Suprapubic skin (tissue), 3 donors: ENCODE measurements at regions not wholly inside any gene's neighbourhood (a gene's known extent, or its start where the extent isn't known, plus 50 kb on each side); places are given as distances from the start of the nearest gene placed in this dataset.

ENCODE experiments used
- POLR2A ChIP-seq, 2 donors: fragments of 450-650 bp; IDR thresholded peaks; one replicate each; pipeline ENCODE4 v1.6.1; 2017; ENCODE audit warnings: antibody characterized with exemption in 2 of 2, mild to moderate bottlenecking in 2 of 2, moderate library complexity in 2 of 2
- TF ChIP-seq, protein P1 (sequence below), 2 donors: fragments of 200-600 bp in 1 of 2; fragments of 450-650 bp in 1 of 2; sonication (generic) in 1 of 2; IDR thresholded peaks; one replicate each; pipeline ENCODE4 v1.5.1; 2016 to 2019; ENCODE audit warnings: antibody characterized with exemption in 2 of 2, mild to moderate bottlenecking in 1 of 2, moderate library complexity in 1 of 2

DNA sequence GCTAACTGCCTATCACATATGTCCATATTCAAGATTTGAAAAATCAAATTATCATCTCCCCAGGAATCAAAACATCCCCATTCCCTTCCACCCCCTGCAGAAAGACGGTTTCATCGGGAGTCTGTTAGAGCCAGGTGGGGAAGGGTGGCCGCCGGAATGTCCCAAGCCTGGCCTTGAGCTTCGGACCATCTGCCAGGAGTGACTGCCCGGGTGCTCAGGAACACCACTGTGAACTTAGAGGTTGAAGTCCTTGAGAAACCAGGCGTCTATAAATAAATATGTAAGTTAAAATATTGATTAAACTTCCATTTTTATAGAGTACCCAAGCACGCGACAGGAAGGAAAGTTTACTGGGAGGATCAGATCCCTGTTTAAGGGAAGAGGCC lies 250.8 kb downstream of the DLL1 start:
- TF ChIP-seq, protein P1, sequence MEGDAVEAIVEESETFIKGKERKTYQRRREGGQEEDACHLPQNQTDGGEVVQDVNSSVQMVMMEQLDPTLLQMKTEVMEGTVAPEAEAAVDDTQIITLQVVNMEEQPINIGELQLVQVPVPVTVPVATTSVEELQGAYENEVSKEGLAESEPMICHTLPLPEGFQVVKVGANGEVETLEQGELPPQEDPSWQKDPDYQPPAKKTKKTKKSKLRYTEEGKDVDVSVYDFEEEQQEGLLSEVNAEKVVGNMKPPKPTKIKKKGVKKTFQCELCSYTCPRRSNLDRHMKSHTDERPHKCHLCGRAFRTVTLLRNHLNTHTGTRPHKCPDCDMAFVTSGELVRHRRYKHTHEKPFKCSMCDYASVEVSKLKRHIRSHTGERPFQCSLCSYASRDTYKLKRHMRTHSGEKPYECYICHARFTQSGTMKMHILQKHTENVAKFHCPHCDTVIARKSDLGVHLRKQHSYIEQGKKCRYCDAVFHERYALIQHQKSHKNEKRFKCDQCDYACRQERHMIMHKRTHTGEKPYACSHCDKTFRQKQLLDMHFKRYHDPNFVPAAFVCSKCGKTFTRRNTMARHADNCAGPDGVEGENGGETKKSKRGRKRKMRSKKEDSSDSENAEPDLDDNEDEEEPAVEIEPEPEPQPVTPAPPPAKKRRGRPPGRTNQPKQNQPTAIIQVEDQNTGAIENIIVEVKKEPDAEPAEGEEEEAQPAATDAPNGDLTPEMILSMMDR (IDR thresholded peaks at IDR 0.05): no peak
- no peak for TF ChIP-seq POLR2A (IDR thresholded peaks at IDR 0.05)
